CD4-positive, alpha-beta T cell treated with Interleukin-15 for 4 hours (primary cell): ENCODE measurements at regions not wholly inside any gene's neighbourhood (a gene's known extent, or its start where the extent isn't known, plus 50 kb on each side); places are given as distances from the start of the nearest gene placed in this dataset.

Source experiments
- DNase-seq: peaks from one replicate; pipeline ENCODE4 v3.0.0-alpha.2; 2020; ENCODE audit warnings: low spot score

DNA sequence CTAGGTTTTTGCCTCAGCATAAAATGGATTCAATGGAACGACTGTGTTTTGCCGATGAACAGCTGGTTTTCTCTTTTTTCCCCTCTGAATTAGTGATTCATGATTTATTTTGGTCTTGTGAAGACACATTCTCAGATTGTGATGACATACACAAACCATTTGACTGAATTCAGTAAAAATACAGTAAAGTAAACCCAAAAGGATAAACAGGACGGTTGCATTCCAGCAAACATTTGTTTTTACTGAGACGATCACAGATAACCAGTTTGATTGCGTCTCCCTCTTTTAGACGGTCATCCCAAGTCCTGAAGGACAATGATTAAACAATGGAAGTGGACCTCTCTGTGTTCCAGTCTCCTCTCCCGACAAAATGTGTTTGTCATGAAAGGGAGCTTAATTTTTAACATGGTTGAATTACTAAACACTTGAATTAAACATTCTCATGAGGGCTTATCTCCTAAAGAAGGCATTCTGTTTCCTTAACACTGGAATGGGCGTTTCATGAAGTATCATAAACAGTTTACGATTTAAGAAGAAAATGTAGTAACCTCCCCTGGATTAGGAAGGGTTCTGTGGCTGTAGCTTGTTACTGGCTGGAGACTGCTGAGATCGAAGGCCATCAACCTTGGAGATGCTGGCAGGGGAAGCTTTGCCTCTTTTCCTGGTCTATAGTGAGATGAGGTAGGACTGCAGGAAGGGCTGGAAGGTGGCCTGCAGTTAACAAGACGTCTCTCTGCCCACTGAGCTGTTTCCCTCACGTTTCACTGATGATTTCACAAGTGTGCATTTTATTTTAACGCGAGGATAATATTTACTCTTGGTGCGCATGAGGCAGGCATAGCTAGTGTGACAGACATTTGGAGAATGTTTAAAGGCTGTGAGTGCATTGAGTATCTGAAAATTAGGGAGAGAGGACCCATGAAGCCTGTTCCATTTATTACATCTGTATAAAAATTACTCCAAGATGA is 457.9 kb downstream of the FGF9 start:
- no peak for DNase-seq

GRCh38 chr13:22130254-22130653 is 459.4 kb downstream of the FGF9 start:
- DNase-seq = no peak

GRCh38 chr13:22134261-22134660 is 463.4 kb downstream of the FGF9 start:
- no peak for DNase-seq

GRCh38 chr13:22135446-22135845 is 464.6 kb downstream of the FGF9 start:
- no peak for DNase-seq

GRCh38 chr13:22137361-22138050 is 466.6 kb downstream of the FGF9 start:
- DNase-seq = no peak

DNA sequence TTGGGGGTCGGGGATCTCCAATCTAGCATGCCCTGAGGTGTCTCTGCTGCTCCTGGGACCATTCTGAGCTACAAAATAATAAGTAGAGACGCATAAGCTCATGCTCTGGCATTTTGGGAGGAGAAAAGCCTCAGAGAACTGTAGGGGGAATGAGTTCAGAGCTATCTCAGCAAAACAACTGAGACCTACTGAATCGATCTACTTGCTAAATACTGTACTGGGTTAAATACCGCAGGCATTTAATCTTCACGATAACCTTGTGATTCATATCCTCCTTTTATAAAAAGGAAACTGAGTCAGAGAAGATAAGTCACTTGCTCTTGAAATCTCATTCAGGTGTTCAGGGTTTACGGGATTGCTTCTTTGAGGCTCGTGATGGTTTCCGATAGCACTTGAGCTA is 468.1 kb downstream of the FGF9 start:
- no peak for DNase-seq

DNA sequence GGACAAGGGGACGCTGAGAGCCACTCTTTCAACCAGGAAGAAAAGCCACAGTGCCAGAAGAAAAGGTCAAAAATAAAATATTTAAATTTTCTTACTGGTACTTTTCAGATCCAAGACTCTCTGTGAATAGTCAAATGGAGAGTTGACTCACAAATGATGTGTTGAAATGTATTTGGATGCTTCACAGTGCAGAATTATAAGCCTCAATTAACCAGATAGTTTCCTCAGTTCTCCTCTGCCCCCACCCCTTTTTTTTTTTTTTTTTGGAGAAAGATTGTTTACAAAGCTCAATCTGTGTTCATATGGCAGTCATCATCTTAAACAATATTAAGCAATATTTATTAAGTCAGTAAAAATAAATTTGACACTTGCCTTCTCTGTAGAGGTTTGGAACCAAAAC is 470.8 kb downstream of the FGF9 start:
- DNase-seq = no peak

DNA sequence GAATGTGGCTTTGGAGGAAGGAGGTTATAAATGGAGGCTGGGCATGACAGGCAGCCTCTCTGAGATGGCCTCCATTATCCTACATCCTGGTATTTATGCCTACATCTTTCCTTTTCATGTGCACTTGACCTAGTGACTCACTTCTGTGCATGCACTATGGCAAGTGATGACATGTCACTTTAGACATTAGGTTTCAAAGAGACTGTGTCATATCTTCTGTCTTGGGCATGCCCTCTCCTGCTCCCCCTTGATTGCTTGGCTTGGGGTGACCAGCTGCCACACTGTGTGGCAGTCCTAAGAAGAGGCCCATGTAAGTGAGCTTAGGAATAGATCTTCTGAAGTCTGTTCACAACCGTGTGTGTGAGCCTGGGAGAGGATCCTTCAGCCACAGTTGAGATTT is 472.8 kb downstream of the FGF9 start:
- DNase-seq = no peak

- DNase-seq = no peak
These were observed 473.9 kb downstream of the FGF9 start for GRCh38 chr13:22144806-22145205.

DNA sequence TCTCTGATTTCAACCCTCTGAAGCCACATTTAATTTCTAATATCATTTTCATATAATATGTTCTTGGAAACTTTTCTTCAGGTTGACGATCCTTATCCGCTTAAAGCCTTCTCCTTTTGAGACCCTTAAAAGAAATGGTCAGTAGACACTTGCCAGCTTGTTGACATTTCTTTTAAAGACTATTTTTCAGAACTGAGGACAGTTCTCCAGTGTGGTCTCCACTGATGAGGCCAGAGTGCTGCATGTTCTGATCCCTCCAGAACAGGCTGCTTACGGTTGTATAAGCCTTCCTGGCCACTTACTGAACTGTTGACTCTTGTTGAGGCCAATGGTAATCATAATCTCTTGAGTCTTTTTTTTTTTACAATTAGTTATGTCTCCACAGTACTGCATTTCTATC is 477.3 kb downstream of the FGF9 start:
- DNase-seq = no peak

DNA sequence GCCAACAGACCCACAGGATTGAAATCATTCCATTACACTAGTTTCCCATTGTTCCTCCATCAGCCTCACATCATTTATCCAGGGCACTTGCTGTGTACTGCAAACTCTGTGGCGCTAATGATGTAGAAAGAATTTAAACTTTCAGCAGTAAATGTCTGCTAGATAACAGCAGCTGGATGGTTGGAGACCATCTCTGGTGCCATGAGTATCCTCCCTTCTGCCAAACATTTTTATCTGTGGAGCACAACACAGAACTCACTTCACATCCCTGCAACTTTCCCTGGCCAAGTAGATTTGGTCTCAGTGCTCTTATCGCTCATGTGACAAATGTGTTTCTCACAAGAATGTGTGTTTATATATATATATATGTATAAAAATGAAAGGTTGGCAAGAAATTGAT is 481.9 kb downstream of the FGF9 start:
- no peak for DNase-seq

- DNase-seq = no peak
These were observed 483.2 kb downstream of the FGF9 start for GRCh38 chr13:22154041-22154440.

- no peak for DNase-seq
These were observed 491.0 kb downstream of the FGF9 start for GRCh38 chr13:22161871-22162270.

- DNase-seq = peak; percentile 22
These were observed 492.0 kb downstream of the FGF9 start for GRCh38 chr13:22162889-22163288.

GRCh38 chr13:22168437-22169190 is 497.7 kb downstream of the FGF9 start:
- no peak for DNase-seq

GRCh38 chr13:22169473-22169872 is 498.6 kb downstream of the FGF9 start:
- no peak for DNase-seq

- no peak for DNase-seq
These were observed 502.7 kb downstream of the FGF9 start for GRCh38 chr13:22173610-22174009.

DNA sequence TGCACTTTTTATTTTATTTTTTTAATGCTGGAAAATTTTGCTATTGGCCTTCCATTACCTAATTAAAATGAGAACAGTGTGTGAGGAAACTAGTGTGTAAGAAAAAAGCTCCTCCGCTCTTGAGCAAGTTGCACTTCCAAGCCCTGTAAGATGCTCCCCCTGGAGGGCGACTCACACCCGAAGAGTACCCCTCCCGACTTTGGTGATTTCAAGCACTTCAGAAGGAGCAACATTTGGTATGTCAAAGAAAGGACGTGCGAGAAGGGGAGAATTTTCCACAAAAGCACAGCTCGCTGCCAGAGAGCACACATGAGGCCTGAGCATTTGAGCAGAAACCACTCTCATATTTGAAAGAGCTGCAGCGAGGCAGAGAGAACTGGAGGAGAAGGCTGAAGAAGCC is 504.4 kb downstream of the FGF9 start:
- no peak for DNase-seq

DNA sequence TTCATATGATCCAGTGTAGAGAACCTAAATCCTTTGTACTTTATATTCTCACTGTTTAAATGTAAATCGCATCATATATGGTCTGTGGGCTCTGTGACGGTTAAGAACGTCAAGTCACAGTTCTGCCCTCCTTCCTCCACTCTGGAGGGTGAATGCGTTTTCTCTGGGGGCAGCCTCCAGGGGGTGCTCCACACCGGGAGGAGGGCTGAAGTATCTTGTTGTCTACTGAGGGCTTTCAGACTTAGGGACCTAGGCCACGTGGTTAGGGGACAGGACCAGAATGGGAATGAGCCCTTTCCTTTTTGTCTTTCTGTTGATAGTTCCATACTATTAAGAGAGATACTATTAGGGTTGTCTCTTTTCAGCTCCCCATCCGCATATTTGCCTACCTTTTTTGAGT is 504.9 kb downstream of the FGF9 start:
- DNase-seq = no peak

DNA sequence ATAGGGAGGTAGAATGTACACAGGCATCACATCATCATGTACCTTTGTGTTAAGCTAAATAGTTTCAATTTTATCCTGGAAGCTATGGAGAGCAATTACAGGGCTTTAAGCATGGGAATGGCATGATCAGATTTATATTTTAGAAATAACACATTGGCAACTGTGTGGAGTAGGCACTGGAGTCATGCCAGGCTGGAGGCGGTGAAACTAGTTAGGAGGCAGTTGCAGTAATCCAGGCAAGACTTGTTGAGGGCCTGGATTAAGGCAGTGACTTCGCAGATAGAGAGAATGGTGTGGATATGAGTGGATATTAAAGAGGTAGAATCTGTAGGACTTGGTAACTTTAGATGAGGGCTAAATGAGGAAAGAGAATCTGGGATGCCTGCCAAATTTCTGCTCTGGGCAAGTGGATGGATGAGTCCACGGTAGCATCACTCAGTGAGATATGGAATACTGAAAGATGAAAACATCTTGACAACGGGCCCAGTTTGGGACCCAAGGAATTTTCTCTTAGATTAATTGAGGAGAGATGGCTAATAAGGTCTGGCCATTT is 506.2 kb downstream of the FGF9 start:
- DNase-seq = no peak

- no peak for DNase-seq
These were observed 508.0 kb downstream of the FGF9 start for GRCh38 chr13:22178878-22179277.

DNA sequence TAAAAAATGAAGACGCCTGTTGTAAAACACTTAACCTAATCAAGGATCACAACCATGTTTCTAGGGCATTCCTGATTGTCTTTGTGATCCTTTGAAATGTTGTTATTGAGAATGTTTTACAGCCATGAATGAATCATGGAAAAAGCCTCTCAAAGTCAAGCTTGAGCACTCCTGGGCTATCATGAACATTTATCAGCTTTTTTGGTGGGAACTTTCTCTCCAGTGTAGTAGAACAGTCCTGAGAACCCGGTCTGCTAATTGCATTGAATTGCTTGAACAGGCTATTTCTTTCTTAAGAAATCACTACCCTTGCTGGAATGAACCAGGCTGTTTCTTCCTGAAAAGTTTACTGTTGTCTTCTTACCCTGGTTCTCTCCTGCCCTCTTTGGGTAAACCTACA is 516.5 kb downstream of the FGF9 start:
- no peak for DNase-seq
